NCI-H774 (cell line): ENCODE measurements at regions not wholly inside any gene's neighbourhood (a gene's known extent, or its start where the extent isn't known, plus 50 kb on each side); places are given as distances from the start of the nearest gene placed in this dataset.

Experiments used
- DNase-seq: peaks from one replicate; lab custom pipeline; 2025; lab: John Stamatoyannopoulos, UW

DNA sequence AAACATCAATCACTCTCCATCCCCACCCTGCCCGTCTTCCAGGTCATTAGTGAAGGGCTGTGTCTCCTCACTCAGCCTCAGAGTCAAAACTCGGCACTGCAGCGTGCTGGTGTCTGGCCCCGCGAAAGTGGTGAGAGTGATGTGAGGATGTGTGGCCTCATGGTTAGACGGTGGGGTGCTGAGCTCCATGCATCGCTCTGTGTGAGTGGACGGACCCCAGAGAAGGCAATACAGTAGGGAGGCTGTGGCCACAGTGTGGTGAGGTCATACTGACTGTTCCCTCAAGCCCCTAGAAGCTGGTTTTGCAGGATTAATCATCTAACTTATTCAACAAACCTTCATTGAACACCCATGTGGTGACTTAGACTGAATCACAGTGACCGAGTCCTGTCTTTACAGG lies 329.9 kb upstream of the AJAP1 start:
- no peak for DNase-seq

GRCh38 chr1:4327142-4327541 lies 327.3 kb upstream of the AJAP1 start:
- DNase-seq, result no peak

DNA sequence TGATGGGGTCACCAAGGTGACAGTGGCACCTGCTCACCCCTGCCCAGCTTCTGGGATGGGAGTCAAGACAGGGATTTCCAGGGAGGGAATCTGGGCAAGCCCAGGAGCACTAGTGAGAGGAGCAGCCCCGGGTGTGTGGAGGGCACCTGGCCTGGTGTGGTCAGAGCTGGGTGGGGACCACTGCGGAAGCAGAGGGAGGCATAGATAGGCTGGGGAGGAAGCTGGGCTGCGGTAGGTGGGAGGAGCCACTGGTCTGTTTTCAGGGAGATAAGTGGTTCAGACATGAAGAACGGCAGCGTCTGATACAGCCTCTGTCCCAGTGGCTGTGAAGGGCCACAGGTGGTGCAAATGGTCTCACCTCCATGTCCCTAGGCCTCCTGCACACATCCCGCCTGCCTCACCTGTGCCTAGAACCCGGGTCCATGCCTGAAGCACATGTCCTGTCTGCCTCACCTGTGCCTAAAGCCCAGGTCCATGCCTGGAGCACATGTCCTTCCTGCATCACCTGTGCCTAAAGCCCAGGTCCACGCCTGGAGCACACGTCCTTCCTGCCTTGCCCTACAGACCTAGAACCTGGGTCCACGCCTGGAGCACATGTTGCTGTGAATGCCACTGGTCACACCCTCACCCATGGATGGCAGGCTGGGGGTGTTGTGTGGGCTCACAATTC lies 325.9 kb upstream of the AJAP1 start:
- DNase-seq, result no peak

- no peak for DNase-seq
These were observed 323.3 kb upstream of the AJAP1 start for GRCh38 chr1:4330805-4331766.

- no peak for DNase-seq
These were observed 322.6 kb upstream of the AJAP1 start for GRCh38 chr1:4331767-4332163.

GRCh38 chr1:4336507-4336906 lies 317.9 kb upstream of the AJAP1 start:
- DNase-seq, result no peak

DNA sequence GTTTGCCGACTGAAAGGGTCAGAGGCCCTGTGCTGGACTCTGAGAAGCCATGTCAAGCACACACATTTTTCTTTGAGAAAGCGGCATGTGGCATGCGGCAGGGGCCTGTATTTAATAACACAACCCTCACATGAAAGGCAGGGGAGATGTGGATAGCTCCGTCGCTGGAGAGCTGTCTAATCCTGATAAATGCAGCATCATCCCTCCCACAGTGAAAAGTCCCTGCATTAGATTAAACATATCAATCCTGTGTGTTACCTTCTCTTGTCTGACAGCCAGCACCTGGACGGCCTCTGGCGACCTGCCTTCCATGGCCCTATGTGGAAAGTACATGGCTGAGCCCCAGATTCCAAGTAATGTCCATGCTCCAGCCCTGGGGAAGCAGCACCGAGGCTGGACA lies 313.0 kb upstream of the AJAP1 start:
- no peak for DNase-seq

DNA sequence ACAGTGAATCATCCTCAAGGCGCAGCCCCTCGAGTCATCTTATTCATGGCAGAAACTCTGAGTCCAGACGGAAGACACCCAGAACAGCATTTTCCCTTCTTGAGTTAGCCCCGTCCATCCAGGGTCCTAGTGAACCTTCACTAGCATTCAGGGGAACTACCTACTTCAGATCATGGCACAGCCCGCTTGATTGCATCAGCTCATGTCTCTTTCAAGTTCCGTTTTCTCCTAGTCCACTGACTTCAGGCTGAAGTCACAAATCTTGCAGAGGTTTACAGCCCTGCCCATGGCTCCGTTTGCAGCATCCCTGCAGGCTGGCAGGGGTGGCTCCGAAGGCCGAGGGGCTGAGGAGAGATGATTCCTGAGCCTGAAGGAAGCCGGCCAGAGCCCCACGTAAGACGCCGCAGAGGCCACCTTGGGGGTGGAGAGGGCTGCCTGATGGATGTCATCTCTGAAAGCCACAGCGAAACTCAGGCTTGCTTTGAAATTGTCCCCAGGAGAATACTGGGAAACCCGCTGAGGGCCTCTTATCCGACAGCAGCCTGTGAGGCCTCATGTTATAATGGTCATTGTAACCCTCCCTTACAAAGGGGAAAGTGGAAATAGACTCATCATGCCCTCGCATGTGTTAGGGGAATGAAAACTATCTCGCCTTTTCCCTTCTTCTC lies 310.2 kb upstream of the AJAP1 start:
- DNase-seq, result no peak

- DNase-seq, result no peak
These were observed 309.3 kb upstream of the AJAP1 start for GRCh38 chr1:4345094-4345493.

DNA sequence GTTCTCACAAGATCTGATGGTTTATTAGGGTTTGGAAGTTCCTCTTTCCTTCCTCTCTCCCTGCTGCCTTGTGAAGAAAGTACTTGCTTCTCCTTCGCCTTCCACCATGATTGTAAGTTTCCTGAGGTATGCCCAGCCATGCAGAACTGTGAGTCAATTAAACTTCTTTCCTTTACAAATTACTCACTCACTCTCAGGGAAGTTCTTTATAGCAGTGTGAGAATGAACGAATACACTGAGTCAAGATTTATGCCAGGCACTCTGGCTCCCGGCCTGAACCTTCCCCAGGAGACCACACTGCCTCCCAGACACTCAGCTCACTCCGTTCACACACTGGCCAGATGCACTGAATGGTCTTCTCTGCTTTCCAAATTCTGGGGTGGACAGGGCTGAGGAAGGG lies 308.3 kb upstream of the AJAP1 start:
- no peak for DNase-seq

DNA sequence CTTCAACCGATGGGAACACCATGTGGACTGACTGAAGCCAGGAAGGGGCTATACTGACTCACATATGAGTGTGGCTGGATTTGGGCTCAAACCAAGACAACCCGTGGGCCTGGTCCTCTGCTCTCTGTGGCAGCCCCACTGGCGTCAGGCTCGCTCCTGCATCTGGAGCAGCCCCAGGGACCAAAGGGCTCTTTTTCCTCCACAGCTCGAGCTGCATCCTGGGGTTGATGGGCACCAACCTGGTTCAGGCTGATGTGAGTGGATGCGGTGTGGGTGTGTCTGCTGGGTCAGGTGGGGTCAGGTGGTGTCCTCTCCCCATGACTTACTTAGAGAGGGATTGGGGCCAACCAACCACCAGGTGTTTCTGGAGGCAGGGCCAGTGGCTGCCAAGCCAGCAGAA lies 303.0 kb upstream of the AJAP1 start:
- no peak for DNase-seq

GRCh38 chr1:4353090-4353856 lies 301.1 kb upstream of the AJAP1 start:
- DNase-seq, result no peak

- no peak for DNase-seq
These were observed 298.6 kb upstream of the AJAP1 start for GRCh38 chr1:4355839-4356238.

DNA sequence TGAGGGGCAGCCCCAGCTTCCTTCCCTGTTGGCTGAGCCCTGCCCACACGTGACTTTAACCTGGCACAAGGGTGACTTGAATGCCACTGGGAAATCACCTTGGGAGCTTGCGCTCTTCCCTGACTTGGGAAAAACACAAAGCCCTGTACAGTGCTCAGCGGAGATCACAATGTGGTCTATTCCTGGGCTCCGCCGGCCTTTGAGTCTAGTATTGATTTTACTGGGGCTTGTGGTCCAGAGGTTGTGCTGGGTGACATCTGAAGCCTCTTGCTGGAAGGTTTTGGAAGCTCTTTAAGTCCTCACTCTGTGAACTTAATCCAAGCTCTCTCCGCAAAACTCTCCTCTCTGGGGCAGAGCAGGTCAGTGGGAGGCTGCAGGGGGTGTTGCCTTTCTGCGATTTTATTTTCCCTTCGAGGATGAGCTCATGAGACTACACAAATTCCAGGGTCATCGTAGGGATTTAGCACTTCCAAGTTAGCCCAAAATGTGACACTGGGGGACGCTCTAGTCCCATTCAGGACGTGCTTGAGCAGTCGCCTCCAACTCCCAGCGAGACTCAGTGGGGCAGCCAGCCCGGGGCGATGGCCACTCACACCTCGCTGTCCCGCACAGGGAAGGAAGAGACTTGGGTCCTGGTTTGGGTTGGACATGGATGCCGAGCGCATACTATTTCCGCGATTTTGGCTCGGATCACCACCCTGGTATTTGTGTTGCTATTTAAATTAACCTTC lies 291.9 kb upstream of the AJAP1 start:
- DNase-seq, result no peak

- DNase-seq, result no peak
These were observed 288.3 kb upstream of the AJAP1 start for GRCh38 chr1:4366091-4366490.

GRCh38 chr1:4367230-4367777 lies 287.1 kb upstream of the AJAP1 start:
- DNase-seq, result no peak

- DNase-seq, result no peak
These were observed 285.1 kb upstream of the AJAP1 start for GRCh38 chr1:4369335-4369734.

- DNase-seq, result no peak
These were observed 282.6 kb upstream of the AJAP1 start for GRCh38 chr1:4371849-4372248.

GRCh38 chr1:4375812-4376211 lies 278.6 kb upstream of the AJAP1 start:
- no peak for DNase-seq

DNA sequence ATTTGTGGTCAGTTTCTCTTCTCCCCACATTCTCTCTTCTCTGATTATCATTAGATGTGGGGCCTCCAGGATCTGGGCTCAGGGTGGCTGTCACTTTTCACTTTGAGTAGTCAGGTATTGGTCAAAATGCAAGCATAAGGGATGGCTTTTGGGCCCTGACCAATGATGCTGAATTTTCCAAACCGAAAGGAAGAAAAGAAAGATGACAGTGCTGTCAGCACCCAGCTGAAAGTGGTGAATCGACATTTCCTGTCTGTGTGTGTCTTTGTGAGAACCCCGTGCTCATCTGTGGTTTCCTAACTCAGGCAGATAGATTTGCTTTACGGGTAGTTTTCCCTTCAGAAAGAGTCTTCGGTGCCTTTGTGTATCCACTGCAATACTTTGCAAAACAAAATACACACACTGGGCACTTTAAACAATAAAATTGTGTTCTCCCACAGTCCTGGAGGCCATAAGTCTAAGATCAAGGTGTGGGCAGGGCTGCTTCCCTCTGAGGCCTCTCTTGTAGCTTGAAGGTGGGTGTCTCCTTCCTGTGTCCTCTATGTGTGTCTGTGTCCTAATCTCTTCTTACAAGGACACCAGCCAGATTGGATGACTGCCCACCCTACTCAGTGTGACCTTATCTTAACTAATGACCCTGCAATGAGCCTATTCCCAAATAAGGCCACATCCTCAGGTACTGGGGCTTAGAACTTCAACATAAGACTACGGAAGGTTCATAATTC lies 274.8 kb upstream of the AJAP1 start:
- no peak for DNase-seq
